GM21576 (cell line): ENCODE measurements at regions not wholly inside any gene's neighbourhood (a gene's known extent, or its start where the extent isn't known, plus 50 kb on each side); places are given as distances from the start of the nearest gene placed in this dataset.
"Not testable (repeated sequence)": the region's sequence is repeated elsewhere in the genome, so short reads cannot be mapped to it uniquely, and the experiment has no call there.

Experiments used
- ATAC-seq: cut with Tn5 transposase; IDR thresholded peaks from one replicate; pipeline ENCODE4 v1.9.1; 2021; ENCODE audit warnings: mild to moderate bottlenecking, moderate library complexity; ENCODE audit not compliant: unreplicated experiment

DNA sequence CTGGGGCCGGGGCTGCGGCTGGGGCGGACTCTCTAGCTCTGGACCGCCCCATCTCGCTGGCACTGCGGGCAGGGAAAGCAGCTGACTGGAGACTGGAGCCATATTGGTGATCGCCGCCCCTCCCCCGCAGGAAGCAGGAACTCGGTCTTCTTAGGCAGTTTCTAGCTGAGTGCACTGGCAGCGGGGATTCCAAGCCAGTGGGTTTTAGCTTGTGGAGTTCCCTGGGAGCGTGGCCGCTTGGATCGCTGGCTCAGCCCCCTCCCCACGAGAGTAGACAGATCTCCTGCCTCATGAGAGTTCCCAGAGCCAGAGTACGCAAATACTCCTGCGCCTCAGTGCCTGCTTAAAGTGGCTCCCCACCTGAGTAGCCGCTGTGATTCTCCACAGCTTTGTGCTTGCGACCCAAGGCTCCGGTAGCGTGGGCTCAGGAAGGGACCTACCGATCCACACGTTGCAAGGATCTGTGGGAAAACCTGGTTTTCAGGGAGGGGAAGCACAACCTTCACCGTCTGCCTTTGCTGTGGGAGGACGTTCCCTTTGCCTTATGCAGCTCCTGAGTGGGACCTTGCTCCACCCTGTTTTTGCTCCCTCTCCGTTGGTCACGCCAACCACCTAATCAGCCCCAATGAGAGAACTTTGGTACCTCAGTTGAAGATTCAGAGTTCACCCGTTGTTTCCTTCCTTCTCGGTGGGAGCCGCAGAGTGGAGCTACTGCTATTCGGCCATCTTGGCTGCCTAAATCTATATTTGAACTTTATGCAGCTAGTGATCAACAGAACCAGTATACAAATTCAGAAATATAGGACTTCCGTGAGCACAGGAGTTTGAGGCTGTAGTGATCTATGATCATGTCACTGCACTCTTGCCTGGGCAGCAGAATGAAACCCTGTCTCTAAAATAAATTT is 803.9 kb upstream of the PCDH10 start:
- no peak for ATAC-seq

DNA sequence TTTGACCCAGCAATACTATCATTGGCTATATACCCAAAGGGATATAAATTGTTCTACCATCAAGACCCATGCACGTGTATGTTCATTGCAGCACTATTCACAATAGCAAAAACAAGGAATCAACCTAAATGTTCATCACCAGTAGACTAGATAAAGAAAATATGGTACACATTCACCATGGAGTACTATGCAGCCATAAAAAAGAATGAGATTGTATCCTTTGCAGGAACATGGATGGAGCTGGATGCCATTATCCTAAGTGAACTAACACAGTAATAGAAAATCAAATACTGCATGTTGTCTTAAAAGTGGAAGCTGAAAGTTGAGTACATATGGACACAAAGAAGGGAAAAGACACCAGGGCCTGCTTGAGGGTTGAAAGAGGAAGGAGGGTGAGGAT is 803.1 kb upstream of the PCDH10 start:
- no peak for ATAC-seq

DNA sequence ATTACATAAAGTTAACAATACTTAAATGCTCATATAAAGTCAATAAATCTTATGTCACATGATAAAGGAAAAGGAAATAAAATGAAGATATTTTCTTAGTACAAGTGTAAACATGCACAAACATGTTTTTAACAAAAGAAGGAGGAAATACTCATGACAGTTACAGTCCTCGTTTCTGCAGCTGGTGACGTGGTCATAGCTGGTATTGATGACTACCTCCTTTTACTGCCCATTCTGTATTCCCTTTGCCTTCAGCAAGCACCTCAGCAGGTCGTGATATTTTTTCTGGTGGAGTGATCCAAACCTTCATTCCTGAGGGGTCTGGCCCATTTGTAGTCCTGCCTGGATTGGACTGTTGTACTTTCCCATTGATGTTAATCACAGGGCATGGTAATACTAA is 797.5 kb upstream of the PCDH10 start:
- ATAC-seq = not testable (repeated sequence)

DNA sequence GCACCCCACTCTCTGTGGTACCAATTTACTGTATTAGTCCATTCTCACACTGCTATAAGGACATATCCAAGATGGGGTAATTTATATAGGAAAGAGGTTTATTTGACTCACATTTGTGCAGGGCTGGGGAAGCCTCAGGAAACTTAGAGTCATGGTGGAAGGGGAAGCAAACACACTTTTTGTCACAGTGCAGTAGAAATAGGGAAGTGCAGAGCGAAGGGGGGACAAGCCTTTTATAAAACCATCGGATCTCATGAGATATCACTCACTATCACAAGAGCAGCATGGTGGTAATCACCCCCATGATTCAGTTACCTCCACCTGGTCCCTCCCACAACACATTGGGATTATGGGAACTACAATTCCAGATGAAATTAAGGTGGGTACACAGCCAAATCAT is 766.9 kb upstream of the PCDH10 start:
- no peak for ATAC-seq

DNA sequence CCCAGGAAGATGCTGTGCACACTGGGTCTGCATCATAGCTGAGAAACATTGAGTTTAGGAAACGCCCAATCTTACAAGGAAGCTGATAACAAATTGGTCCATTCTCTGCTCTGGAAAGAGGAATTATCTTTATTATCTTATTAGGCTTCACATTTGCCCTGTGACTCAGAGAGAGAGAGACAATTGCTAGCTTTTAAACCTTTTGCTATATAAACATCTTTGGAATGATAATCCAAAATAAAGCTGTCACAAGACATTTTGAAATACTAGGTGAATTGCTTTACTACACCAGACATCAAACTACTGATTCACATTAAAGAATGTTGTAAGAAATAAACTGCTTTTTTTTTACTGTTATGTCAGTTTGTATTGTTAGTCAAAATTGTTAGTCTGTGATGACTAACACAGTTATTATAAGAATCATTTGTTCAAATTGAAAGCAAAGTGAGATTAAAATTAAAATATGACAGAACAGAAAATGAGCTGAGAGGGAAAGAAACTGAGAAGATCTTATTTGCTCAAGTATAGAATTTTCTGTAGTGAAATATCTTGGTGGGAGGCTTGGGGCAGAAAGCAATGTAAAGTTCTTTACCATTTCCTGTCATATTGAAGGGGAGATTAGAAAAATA is 765.4 kb upstream of the PCDH10 start:
- ATAC-seq = no peak

DNA sequence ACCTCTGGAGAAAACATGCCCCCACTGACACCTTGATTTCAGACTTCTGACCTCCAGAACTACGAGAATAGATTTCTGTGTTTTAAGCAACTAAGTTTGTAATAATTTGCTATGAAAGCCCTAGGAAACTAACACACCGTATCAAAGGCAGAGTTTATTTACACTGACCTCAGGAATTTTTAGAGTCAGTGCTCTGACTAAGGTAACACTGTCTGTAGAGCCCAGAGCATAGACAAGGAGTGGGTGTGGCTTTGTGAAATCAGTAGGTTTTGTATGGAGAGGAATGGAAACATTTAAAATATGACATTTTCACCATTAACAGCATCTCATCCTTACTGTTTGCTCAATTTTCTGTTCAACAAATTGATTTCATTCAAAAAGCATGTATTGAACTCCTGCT is 764.4 kb upstream of the PCDH10 start:
- no peak for ATAC-seq

DNA sequence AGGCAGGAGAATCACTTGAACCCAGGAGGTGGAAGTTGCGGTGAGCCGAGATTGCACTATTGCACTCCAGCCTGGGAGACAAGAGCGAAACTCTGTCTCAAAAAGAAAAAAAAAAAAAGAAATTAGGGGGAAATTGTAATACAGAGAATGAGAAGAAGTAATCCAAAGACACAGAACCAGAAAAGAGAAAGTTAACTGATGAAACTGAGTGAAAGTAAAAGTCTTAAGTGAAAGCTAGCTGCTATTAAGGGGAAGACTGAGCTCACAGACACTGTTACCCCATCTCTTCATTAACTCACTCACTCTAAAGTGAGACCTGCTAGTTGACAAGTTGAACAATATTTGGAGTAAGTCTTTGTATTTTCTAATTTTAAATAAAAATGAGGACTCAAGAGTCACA is 763.0 kb upstream of the PCDH10 start:
- no peak for ATAC-seq

DNA sequence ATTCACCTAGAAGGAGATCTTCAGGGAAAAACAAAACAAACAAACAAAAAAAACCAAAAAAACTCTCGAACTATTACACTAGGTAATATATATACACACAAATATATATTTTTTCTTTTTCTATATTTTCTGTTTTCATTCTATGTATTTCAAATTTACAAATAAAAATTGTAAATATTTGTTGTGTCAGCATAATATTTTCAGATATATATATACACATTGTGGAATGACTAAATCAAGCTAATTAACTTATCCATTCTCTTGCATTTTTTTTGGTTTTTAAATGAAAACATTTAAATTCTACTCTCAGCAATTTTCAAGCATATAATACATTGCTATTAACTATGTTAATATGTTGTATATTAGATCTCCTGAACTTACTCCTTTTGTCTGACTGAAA is 762.0 kb upstream of the PCDH10 start:
- ATAC-seq = no peak

DNA sequence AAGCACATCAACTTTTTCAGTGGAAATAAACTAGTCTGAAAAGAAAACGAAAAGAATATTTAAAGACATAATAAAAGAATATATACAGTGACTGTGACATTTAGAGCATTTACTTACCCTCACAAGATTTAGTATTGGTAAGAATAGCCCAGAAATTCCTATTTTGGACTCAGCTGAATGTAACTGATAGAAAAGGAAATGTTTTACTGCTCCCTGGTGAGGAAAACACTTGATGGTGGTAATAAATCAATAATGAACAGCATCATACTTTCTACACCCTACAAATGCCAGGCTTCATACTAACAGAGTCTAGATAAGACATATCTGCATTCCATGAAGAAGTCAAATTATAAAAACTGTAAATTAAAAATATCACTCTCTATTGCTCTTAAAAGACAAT is 753.5 kb upstream of the PCDH10 start:
- ATAC-seq = no peak

DNA sequence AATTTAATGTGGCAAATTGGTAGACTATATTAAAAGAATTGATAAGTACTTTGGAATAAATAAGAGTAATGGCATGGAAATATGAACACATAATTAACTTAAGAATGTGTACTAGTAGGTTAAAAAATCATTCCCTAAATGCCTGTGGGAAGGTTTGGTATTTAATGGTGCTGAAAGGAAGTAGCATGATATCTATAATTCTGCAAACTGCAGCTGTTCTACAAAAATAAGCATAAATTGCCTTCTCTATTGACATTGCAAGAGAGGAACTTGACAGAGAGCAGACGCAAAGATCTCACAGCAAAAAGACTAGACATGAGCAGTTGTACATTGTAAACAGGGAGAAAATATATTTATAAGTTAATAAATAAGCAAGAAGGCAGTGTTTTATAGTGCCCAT is 752.5 kb upstream of the PCDH10 start:
- ATAC-seq = no peak

DNA sequence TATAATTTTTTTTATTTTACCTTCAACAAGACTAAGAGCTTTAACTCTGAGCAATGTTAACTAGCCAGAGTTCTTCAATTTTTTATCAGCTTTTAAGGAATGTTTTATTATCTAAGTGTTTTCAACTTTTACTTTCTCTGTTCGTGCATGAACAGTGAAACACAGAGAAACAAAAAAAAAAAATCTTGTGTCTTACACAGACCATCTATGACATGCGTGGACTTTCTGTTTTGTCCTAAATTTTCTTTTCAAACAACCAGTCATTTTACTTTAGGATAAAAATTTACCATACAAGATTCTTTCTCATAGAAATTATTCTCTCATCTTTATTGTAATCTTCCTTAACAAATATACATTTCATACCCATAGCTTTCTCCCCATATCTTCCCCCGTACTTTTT is 731.9 kb upstream of the PCDH10 start:
- no peak for ATAC-seq

DNA sequence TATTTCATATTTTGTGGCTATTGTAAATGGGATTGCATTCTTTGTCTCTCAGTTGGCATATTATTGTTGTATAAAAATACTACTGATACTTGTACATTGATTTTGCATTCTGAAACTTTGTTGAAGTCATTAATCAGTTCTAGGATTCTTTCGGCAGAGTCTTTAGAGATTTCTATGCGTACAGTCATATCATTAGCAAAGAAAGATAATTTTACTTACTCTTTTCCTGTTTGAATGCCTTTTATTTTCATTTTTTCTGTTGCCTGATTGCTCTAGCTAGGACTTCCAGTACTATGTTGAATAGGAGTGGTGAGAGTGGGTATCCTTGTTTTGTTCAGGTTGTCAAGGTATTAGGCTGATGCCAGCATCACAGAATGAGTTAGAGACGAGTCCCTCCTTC is 722.0 kb upstream of the PCDH10 start:
- ATAC-seq = no peak

DNA sequence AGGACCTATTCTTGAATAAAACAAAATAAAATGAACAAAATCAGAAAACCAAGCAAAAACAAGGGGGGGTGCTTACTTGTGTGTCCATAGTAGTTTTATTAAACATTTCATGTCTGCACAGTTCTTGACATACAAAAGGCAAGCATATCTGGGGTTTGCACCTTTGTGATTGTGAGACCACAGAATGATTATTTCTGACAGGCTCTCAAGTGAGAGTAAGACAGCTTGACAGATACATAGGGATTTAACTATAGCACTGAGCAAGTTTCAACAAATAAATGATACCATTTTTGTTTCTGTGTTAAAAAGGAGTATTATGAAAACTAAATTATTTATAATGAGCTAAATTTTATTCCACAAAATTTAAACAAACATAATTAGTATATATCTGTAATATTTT is 712.0 kb upstream of the PCDH10 start:
- ATAC-seq = no peak

DNA sequence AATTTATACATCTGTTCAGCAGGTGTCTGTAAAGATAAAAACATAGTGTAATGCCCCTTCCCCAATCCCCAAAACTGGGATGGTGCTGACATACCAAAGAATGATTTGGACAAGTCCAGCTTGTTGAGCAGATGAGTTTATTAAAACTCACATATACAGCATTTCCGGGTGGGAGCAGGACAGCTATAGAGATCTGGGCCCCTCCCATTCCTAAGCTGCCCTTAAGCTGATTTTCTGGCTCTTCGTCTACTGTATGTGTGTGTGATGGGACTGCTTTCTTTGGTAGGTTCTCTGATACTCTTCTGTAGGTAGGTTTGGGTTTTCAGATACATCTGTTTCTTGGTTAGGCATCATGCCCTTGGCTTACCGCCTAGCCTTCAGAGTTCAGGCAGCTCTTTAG is 703.7 kb upstream of the PCDH10 start:
- no peak for ATAC-seq

DNA sequence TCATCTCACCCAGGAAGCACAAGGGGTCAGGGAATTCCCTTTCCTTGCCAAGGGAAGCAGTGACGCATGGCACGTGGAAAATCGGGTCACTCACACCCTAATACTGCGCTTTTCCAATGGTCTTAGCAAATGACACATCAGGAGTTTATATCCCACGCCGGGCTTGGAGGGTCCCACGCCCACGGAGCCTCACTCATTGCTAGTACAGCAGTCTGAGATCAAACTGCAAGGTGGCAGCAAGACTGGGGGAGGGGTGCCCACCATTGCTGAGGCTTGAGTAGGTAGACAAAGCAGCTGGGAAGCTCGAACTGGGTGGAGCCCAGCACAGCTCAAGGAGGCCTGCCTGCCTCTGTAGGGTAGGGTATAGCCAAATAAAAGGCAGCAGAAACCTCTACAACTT is 691.1 kb upstream of the PCDH10 start:
- not testable (repeated sequence) for ATAC-seq

DNA sequence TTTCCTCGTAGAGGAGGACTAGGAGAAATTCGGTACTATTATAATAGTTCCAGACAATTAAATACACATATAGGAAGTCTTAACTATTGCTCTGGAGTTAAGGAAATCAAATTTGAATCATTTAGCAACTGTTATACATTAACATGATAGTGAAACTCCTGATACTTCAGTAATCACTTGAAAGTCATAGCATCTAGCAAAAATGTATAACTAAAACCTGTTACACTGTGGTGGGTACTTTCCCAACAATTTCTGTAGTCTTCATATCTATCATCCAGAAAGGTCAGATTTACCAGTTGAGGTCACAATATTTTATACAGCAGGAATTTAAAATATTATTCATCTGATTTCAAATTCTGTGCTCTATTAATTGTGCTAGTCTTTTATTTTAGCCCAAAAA is 669.6 kb upstream of the PCDH10 start:
- ATAC-seq = no peak

DNA sequence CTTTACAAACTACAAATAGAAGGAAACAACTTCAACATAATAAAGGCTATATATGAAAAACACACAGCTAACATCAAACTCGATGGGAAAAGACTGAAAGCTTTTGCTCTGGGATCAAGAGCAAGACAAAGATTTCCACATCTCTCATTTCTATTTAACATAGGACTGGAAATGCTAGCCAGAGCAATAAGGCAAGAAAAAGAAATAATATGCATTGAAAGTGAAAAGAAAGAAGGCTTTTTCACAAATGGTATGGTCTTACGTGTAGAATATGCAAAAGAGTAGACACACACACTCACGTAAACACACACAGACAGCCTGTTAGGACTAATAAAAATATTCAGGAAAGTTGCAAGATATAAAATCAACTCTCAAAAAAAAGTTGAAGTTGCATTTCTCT is 660.5 kb upstream of the PCDH10 start:
- ATAC-seq = no peak

DNA sequence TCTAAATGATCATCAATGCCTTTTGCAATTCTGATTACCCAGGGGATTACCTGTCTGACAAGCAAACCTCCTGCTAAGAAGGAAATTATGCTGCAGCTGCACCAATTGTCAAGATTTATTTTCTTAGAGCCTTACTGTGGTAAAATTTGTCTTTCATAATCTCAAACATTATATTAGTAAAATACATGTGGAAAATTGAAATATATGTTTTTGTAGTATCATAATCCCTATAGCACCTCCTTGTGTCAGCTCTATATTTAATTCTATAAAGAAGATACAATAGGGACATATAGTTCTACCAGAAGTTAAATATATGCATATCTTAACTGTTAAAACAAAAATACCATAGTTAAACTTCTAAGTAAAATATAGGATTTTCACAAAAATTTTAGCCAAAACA is 655.6 kb upstream of the PCDH10 start:
- no peak for ATAC-seq

DNA sequence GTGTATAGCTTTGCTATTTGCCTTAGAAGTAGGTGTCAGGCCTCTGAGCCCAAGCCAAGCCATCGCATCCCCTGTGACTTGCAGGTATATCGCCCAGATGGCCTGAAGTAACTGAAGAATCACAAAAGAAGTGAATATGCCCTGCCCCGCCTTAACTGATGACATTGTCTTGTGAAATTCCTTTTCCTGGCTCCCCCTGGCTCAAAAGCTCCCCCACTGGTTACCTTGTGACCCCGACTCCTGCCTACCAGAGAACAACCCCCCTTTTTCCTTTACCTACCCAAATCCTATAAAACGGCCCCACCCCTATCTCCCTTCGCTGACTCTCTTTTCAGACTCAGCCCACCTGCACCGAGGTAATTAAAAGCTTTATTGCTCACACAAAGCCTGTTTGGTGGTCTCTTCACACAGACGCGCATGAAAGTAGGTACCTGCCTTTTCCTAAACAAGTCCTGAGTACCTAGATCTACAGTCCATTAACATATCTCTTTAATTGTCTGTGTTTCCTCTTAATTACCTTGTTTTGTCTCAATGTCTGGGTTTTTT is 653.8 kb upstream of the PCDH10 start:
- not testable (repeated sequence) for ATAC-seq

DNA sequence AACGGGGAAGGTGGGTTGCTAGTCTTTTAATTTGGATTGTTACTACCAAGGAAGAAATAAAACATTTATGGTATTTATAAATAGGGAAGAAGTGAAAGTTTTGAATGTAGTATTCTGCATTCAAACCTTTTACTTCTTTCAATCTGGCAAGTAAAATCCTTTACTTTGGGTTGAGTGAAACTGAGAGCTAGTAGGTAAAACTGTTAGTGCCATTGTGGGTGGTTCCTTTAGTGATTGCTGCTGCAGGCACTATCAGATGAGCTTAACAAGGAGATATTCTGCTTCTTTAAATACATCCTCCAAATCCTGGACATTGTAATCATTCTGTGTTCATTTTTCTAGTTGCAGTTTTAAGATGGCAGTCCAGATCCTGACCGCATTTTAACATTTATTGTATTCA is 650.9 kb upstream of the PCDH10 start:
- ATAC-seq = no peak

DNA sequence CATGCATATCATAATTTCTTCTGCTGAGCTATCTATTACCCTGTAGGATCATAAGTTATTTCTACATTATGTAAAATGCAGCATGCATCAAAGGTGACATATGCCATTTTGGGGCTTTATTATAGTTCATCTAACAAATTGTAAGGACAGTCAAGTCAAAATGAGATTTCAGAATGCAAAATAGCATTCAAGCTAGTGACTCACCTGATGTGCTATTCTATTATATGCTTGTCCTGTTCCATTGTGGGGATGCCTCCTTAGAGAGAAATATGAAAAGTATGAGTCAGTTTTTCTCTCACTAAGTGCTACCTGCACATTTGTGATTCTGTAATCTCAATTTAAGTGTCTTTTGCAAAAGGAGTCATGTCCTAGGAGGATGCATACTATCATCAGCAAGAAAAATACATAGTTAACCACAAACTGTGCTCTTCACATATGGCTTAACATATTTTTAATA is 647.0 kb upstream of the PCDH10 start:
- ATAC-seq = no peak

DNA sequence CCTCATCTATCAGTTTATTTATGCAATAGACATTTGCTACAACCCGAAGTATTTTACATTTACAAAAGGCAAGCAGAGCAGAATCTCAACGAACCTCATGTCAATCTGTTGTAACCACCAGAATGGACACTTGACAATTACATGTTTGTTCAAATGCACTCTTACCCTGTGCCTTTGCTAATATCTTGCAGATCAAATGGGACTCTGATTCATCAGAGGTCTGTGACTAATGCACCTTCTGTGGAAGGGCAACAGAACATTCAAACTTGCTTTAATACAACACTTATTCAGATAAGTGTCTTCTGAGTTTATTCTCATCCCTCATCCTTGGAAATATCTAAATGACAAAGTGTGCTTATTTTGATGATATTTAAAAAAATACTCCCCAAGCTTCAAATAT is 644.7 kb upstream of the PCDH10 start:
- no peak for ATAC-seq
